ENCODE measurements at regions not wholly inside any gene's neighbourhood (a gene's known extent, or its start where the extent isn't known, plus 50 kb on each side); places are given as distances from the start of the nearest gene placed in this dataset.

GRCh38 chr2:5946225-5947115 lies 254.3 kb downstream of the SOX11 start:
- TF ChIP-seq CTCF (IDR thresholded peaks at IDR 0.05; ENCODE audit: borderline replicate concordance, extremely low read depth, low read length, poor library complexity, severe bottlenecking) (no peak), EZH2 (IDR thresholded peaks at IDR 0.05; ENCODE audit: borderline replicate concordance, low read depth, low read length, severe bottlenecking) (no peak)
